ENCODE measurements at regions not wholly inside any gene's neighbourhood (a gene's known extent, or its start where the extent isn't known, plus 50 kb on each side); places are given as distances from the start of the nearest gene placed in this dataset.

DNA sequence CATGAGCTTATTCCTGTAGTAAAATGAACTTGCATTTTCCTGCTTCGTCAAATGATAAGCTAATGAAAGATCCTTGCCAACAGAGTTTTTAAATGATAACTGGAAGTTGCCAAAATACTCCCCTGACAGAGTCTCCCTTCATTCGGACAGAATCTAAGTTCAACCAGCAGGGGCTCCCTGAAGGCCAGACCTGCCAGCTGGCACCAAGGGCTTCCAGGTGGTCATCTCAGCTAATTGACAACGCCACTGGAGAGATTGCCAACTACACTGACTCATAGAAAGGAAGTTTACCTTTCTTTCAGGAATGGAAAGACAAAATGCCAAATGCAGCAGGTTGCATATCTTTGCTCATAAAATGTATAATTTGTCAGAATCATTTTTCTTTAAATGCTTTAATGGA is 462.8 kb downstream of the GXYLT1 start:
- RAD21 ChIA-PET (ENCODE audit: unreplicated experiment): no interaction called here
- in situ Hi-C loops (cut with MboI) (no loop called here), intact Hi-C loops (cut with micrococcal nuclease; ENCODE audit: unreplicated experiment) (no loop called here)
- FAIRE-seq (no peak), DNase-seq (ENCODE audit: low read depth, low spot score) (no peak), ATAC-seq (no peak)
- Histone ChIP-seq H3K27ac (ENCODE audit: control insufficient read depth, insufficient read depth) (no peak overlapping the region), H3K27me3 (replicated peaks in 1 of 2; ENCODE audit: control insufficient read depth in 2 of 2, insufficient read depth in 2 of 2, low read length in 1 of 2) (no peaks in the 10 kb centered on the region), H3K4me2 (ENCODE audit: control insufficient read depth, insufficient read depth) (no peak overlapping the region), H3K36me3 (ENCODE audit: control insufficient read depth in 2 of 2, insufficient read depth in 2 of 2, low read length in 1 of 2) (no peaks in the 10 kb centered on the region), H3K79me2 (ENCODE audit: control insufficient read depth, insufficient read depth, low read length) (no peaks in the 10 kb centered on the region), H2AFZ (ENCODE audit: control insufficient read depth, low read depth, low read length) (no peak overlapping the region), H3K4me1 (ENCODE audit: control insufficient read depth, insufficient read depth, low read length) (no peaks in the 10 kb centered on the region), H4K20me1 (ENCODE audit: control insufficient read depth, insufficient read depth) (no peaks in the 10 kb centered on the region), H3K9me3 (replicated peaks; ENCODE audit: control insufficient read depth, insufficient read depth, low read length) (no peaks in the 10 kb centered on the region), H3K4me3 (no peak overlapping the region), H3K9ac (ENCODE audit: control insufficient read depth, insufficient read depth, low read length) (no peak overlapping the region)
- no peak for TF ChIP-seq HDAC2 (IDR thresholded peaks at IDR 0.05)
- no peak for TF ChIP-seq MTA2 (IDR thresholded peaks at IDR 0.05; ENCODE audit: low read depth)
- no peak for TF ChIP-seq ETV6 (conservative IDR thresholded peaks at IDR 0.05 in 1 of 2, IDR thresholded peaks at IDR 0.05 in 1 of 2; ENCODE audit: borderline replicate concordance in 1 of 2, low read depth in 1 of 2)
- no peak for TF ChIP-seq FOXK2 (IDR thresholded peaks at IDR 0.05)
- no peak for TF ChIP-seq TAF1 (IDR thresholded peaks at IDR 0.05; ENCODE audit: borderline replicate concordance, low read depth, low read length)
- TF ChIP-seq ZBTB4 (CRISPR knock-in tag; IDR thresholded peaks at IDR 0.05): no peak
- no peak for TF ChIP-seq FOXM1 (IDR thresholded peaks at IDR 0.05; ENCODE audit: low read depth, low read length)
- no peak for TF ChIP-seq SMC3 (IDR thresholded peaks at IDR 0.05; ENCODE audit: borderline replicate concordance, low read length)
- TF ChIP-seq ZBED1 (IDR thresholded peaks at IDR 0.05; ENCODE audit: borderline replicate concordance): no peak
- TF ChIP-seq ZNF622 (IDR thresholded peaks at IDR 0.05): no peak
- no peak for TF ChIP-seq KDM1A (IDR thresholded peaks at IDR 0.05; ENCODE audit: borderline replicate concordance)
- no peak for TF ChIP-seq ASH2L (IDR thresholded peaks at IDR 0.05; ENCODE audit: borderline replicate concordance, low read depth)
- TF ChIP-seq PKNOX1 (IDR thresholded peaks at IDR 0.05): no peak
- no peak for TF ChIP-seq BCLAF1 (IDR thresholded peaks at IDR 0.05)
- no peak for TF ChIP-seq CHD4 (IDR thresholded peaks at IDR 0.05)
- TF ChIP-seq, protein P1, sequence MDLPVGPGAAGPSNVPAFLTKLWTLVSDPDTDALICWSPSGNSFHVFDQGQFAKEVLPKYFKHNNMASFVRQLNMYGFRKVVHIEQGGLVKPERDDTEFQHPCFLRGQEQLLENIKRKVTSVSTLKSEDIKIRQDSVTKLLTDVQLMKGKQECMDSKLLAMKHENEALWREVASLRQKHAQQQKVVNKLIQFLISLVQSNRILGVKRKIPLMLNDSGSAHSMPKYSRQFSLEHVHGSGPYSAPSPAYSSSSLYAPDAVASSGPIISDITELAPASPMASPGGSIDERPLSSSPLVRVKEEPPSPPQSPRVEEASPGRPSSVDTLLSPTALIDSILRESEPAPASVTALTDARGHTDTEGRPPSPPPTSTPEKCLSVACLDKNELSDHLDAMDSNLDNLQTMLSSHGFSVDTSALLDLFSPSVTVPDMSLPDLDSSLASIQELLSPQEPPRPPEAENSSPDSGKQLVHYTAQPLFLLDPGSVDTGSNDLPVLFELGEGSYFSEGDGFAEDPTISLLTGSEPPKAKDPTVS (IDR thresholded peaks at IDR 0.05; ENCODE audit: low read depth, low read length): no peak
- no peak for TF ChIP-seq POLR2AphosphoS2 (IDR thresholded peaks at IDR 0.05; ENCODE audit: low read depth, low read length)
- CTCF ChIA-PET: no interaction called here
- no TSS peak for BruUV-seq (replicated peaks)
- WGBS (ENCODE audit: insufficient coverage, insufficient replicate concordance, low lambda C conversion rate, missing lambda C conversion rate): 5% methylated on average over 3 of the region's 3 CpGs
- SMC1A ChIA-PET (ENCODE audit: uncharacterized antibody, unreplicated experiment): no interaction called here
- POLR2A ChIA-PET: no interaction called here

All from GM12878 (cell line).